SH-SY5Y (cell line): ENCODE measurements at regions not wholly inside any gene's neighbourhood (a gene's known extent, or its start where the extent isn't known, plus 50 kb on each side); places are given as distances from the start of the nearest gene placed in this dataset.

Source experiments
- GATA2 ChIP-seq: IDR thresholded peaks from 2 replicates; pipeline ENCODE4 v1.6.1; 2011; ENCODE audit warnings: mild to moderate bottlenecking, low read depth, low read length
- GATA3 ChIP-seq: IDR thresholded peaks from 2 replicates; pipeline ENCODE4 v1.6.1; 2011; ENCODE audit warnings: low read depth, mild to moderate bottlenecking, low read length, moderate library complexity

GRCh38 chr3:166205158-166205557 is 367.9 kb upstream of the BCHE start:
- no peak for TF ChIP-seq GATA2
- no peak for TF ChIP-seq GATA3
